Body of pancreas (tissue), 4 donors: ENCODE measurements at regions not wholly inside any gene's neighbourhood (a gene's known extent, or its start where the extent isn't known, plus 50 kb on each side); places are given as distances from the start of the nearest gene placed in this dataset.

Experiments
- CTCF ChIP-seq, 7 experiments: fragments of 450-650 bp in 4 of 7; fragments of 200-600 bp in 3 of 7; sonication (generic) in 3 of 7; IDR thresholded peaks; one replicate each; pipeline ENCODE4 v1.5.1; 2016 to 2019; ENCODE audit warnings: antibody characterized with exemption in 7 of 7
- POLR2A ChIP-seq, 3 donors: fragments of 450-650 bp; IDR thresholded peaks; one replicate each; pipeline ENCODE4 v1.6.1; 2016; ENCODE audit warnings: antibody characterized with exemption in 3 of 3, mild to moderate bottlenecking in 2 of 3

DNA sequence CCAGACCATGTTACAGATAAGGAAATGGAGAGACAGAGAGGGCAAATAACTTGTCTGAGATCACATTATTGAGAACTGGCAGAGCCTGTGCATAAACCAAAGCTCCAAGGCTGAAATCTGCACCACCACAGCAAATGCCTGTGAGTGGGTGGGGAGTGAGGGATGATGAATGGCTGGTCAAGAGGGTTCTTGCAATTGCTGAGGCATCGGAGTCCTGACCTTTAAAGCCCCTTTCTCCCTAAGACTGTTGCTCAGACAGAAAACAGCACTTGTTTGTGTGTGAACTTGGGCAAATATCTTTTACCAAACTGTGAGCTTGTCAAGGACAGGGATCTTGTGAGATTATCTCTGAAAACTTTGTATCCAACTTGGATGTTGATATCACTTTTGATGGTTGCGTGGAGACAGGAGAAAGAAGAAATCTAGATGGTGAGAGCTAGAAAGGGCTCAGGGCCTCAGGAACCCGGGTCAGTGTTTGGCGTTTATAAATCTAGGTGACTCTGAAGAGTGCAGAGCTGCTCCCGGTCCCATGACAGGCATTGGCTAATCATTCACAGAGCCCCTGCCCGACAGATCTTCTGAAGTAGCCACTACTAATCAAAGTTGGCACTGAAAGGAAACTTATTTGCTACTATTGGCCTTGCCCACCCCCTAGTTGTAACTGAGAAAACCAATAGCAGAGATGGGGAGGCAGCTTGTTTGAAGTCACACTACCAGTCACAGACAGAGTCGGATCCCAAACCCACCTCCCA is 122.3 kb downstream of the FOXD2 start:
- TF ChIP-seq CTCF (IDR thresholded peaks at IDR 0.05): no peak
- no peak for TF ChIP-seq POLR2A (IDR thresholded peaks at IDR 0.05)
